ENCODE measurements at regions not wholly inside any gene's neighbourhood (a gene's known extent, or its start where the extent isn't known, plus 50 kb on each side); places are given as distances from the start of the nearest gene placed in this dataset.

GRCh38 chr7:106797937-106798336 lies 67.1 kb upstream of the PIK3CG start:
- in situ Hi-C loops (cut with MboI; ENCODE audit: low sequenced_read_pairs), result loop anchor here (10.0 kb wide), 1 partner anchor 347 kb away; no protein-coding TSS in a partner anchor

DNA sequence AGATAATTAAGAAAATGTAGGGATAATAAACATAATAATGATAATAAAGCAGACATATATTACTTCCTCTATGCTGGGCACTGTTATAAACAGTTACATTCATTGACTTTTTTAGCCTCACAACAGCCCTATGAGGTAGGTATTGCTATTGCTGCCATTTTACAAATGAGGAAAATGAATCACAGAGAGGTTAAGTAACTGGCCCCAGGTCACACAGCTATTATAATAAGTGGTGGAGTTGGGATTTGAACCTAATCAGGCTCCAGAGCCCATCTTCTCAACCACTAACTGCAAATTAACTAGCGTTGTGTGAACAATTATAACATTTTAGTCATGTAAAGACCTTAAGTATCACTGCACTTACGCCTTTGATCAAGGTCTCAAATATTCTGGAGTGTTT lies 62.5 kb upstream of the PIK3CG start:
- in situ Hi-C loops (cut with MboI; ENCODE audit: low sequenced_read_pairs), result loop anchor here (5.0 kb wide), 1 partner anchor 65 kb away; the partner anchor contains the start of gene PIK3CG

DNA sequence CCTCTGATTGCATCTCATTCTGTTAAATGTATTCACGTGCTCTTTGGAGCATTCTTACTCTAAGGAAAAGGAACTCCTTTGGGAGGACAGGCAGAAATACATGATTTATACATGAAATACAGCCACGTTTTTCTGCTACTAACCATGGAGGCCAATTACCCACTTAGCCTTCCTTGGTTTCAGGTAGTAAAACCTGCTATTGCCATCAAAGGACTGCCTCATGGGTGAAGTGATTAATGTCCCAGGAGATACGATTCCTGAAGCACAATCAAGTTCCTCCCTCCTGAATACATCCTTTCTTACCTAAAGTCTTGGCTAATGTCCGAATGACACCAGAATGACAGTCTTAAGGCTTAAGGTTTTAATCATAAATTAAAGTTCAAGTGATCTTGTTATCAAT lies 58.5 kb upstream of the PIK3CG start:
- in situ Hi-C loops (cut with MboI; ENCODE audit: low sequenced_read_pairs), result no loop called here

GRCh38 chr7:106807474-106807873 lies 57.6 kb upstream of the PIK3CG start:
- in situ Hi-C loops (cut with MboI; ENCODE audit: low sequenced_read_pairs), result no loop called here

GRCh38 chr7:106808967-106809635 lies 56.0 kb upstream of the PIK3CG start:
- in situ Hi-C loops (cut with MboI; ENCODE audit: low sequenced_read_pairs), result no loop called here

GRCh38 chr7:106811472-106811871 lies 53.6 kb upstream of the PIK3CG start:
- in situ Hi-C loops (cut with MboI; ENCODE audit: low sequenced_read_pairs), result no loop called here

DNA sequence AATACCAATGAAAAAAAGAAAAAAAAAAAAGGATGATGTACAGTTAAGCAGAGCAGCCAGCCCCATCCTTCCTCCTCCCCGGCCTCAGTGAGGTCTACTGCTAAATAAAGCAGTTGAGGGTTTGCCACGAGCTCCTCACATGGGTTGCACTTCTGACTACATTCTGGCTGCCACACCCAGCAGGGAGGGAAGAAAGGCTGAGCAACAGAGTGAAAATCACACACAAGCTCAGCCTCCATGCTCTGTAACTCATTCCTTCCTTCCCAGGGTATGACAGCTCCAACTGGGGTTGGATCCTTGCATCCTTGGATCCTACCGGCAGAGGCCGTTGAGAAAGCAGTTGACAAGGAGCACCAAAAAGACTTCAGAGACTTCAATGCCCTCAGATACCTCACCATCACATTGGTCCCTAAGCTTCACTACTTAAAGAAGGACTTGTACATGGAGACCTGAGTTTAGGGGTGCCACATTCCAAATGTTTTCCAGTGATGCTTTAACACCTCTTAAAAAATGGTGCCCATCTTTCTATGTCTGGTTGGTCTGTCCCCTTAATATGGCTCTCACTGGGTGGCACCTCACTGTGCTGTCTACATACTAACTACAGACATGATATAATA lies 52.9 kb upstream of the PIK3CG start:
- in situ Hi-C loops (cut with MboI; ENCODE audit: low sequenced_read_pairs), result no loop called here

DNA sequence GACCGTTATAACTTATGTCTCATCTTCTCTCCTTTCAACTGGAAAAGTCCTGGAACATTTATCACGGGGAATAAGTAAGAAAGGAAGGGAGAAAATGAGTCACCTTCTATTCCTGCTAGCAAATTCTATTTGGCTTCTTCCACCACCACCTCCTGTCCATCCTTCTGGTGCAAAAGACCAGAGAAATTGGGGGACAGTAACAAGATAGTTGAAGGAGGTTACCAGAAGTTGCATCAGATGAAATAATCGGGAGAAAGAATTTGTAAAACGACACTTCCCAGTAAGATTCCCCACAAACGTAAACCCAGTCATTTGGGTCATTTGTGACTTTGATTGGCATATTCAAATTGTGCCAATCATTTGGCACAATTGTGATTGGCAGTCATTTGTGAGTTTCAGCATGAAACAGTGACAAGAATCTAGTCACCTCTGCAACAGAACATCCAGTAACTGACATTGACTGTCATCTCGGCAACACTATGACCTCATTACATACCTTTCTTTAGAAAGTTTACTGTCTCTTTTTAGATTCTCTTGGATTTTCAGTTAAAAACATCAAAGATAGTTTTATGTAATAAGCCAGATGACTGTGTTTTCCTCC lies 51.3 kb upstream of the PIK3CG start:
- in situ Hi-C loops (cut with MboI; ENCODE audit: low sequenced_read_pairs), result no loop called here

- in situ Hi-C loops (cut with MboI; ENCODE audit: low sequenced_read_pairs), result no loop called here
Observed at GRCh38 chr7:106814887-106815286, 50.2 kb upstream of the PIK3CG start.

All from HL-60/S4 treated with retinoic acid at 250 ng/mL for 4 days and 3 days (cell line).